HepG2 (cell line): ENCODE measurements at regions not wholly inside any gene's neighbourhood (a gene's known extent, or its start where the extent isn't known, plus 50 kb on each side); places are given as distances from the start of the nearest gene placed in this dataset.

ENCODE experiments used
- ATAC-seq: fragments of 200-7000 bp; cut with Tn5 transposase; 3 replicates; pipeline ENCODE4 v1.9.1; 2020; ENCODE audit warnings: mild to moderate bottlenecking, moderate library complexity
- BruUV-seq: library from RNA; stranded (reverse); fragments of 400-500 nt; replicated peaks from 2 replicates; lab custom pipeline; 2021; lab: Mats Ljungman, UMichigan
- CTCF ChIA-PET: fragments of 300-600 bp; formaldehyde crosslinking; extraction: SDS; loops from one replicate; lab custom pipeline; 2021; ENCODE audit warnings: low total read pairs, inconsistent platforms, low intra/inter-chr PET ratio; lab: Yijun Ruan, JAX
- POLR2A ChIA-PET: fragments of 350-600 bp; sonication (Branson Sonifier 250); formaldehyde crosslinking; loops from one replicate; lab custom pipeline; 2020; ENCODE audit warnings: antibody characterized with exemption, inconsistent platforms; lab: Yijun Ruan, JAX
- DNase-seq: peaks from one replicate; pipeline ENCODE4 v3.0.0-alpha.2; 2015; ENCODE audit warnings: low spot score
- FAIRE-seq: peaks from 3 replicates; lab custom pipeline; 2011; peaks lifted over from hg19 to GRCh38; lab: Jason Lieb, UNC
- H2AFZ ChIP-seq: one replicate; pipeline ENCODE4 v1.6.1; 2011; ENCODE audit warnings: low read length, inconsistent platforms
- H3K27ac ChIP-seq: fragments of 300-600 bp; 3 replicates; pipeline ENCODE4 v1.8.0; 2011; ENCODE audit warnings: mixed run types, mild to moderate bottlenecking, mixed read lengths, low read length, inconsistent platforms; ENCODE audit not compliant: insufficient read depth; ENCODE audit errors: extremely low read length
- H3K27me3 ChIP-seq, 2 experiments: fragments of 200-600 bp in 1 of 2; 2 replicates in 1 of 2; 3 replicates in 1 of 2; pipeline versions ENCODE4 v1.6.0 to v1.8.0; 2011; ENCODE audit warnings: low read length in 2 of 2, mild to moderate bottlenecking in 2 of 2, moderate library complexity in 2 of 2, inconsistent platforms in 1 of 2; ENCODE audit not compliant: insufficient read depth in 2 of 2, control insufficient read depth in 1 of 2
- H3K36me3 ChIP-seq, 2 experiments: fragments of 200-600 bp in 1 of 2; replicated peaks in 1 of 2; 2 replicates in 1 of 2; 3 replicates in 1 of 2; pipeline versions ENCODE4 v1.5.1 to v1.8.0; 2011; ENCODE audit warnings: low read length in 2 of 2, inconsistent platforms in 1 of 2; ENCODE audit not compliant: insufficient read depth in 2 of 2, control insufficient read depth in 1 of 2
- H3K4me1 ChIP-seq: 2 replicates; pipeline ENCODE4 v1.5.1; 2012; ENCODE audit warnings: low read length, inconsistent platforms; ENCODE audit not compliant: insufficient read depth
- H3K4me2 ChIP-seq: 2 replicates; pipeline ENCODE4 v1.6.0; 2011; ENCODE audit warnings: low read depth, low read length, inconsistent platforms
- H3K4me3 ChIP-seq, 3 experiments: fragments of 200-600 bp in 1 of 3; sonication (generic), shearing (Covaris generic) in 1 of 3; replicated peaks in 1 of 3; 2 replicates each; pipeline ENCODE4 v1.5.1; 2011 to 2016; ENCODE audit warnings: low read length in 3 of 3, inconsistent platforms in 2 of 3, low read depth in 2 of 3, mild to moderate bottlenecking in 2 of 3, control low read depth in 1 of 3, mixed read lengths in 1 of 3; ENCODE audit not compliant: insufficient read depth in 1 of 3
- H3K79me2 ChIP-seq: one replicate; pipeline ENCODE4 v1.6.1; 2011; ENCODE audit warnings: low read length, inconsistent platforms; ENCODE audit not compliant: insufficient read depth
- H3K9ac ChIP-seq: 2 replicates; pipeline ENCODE4 v1.6.0; 2011; ENCODE audit warnings: mild to moderate bottlenecking, low read depth, low read length, inconsistent platforms; ENCODE audit not compliant: insufficient read depth
- H3K9me3 ChIP-seq: 2 replicates; pipeline ENCODE4 v1.5.1; 2012; ENCODE audit warnings: mild to moderate bottlenecking, low read length
- H4K20me1 ChIP-seq: 2 replicates; pipeline ENCODE4 v1.6.0; 2011; ENCODE audit warnings: inconsistent platforms, mild to moderate bottlenecking, low read length, moderate library complexity; ENCODE audit not compliant: insufficient read depth
- ARNTL ChIP-seq: sonication (generic); formaldehyde crosslinking; IDR thresholded peaks from 2 replicates; pipeline ENCODE4 v1.4.0; 2020; ENCODE audit warnings: mild to moderate bottlenecking, missing genetic modification reagents
- GATAD2A ChIP-seq: IDR thresholded peaks from 2 replicates; pipeline ENCODE4 v1.6.1; 2016
- HHEX ChIP-seq: IDR thresholded peaks from 2 replicates; pipeline ENCODE4 v1.6.1; 2016; ENCODE audit warnings: control low read depth
- KLF12 ChIP-seq: sonication (generic); formaldehyde crosslinking; IDR thresholded peaks from 2 replicates; pipeline ENCODE4 v1.4.0; 2020; ENCODE audit warnings: missing genetic modification reagents, borderline replicate concordance
- PCBP1 ChIP-seq: fragments of 200-400 bp; formaldehyde crosslinking; IDR thresholded peaks from 2 replicates; pipeline ENCODE4 v1.6.1; 2017; ENCODE audit warnings: mild to moderate bottlenecking, low read depth, low read length, borderline replicate concordance
- SP2 ChIP-seq: sonication (generic); formaldehyde crosslinking; IDR thresholded peaks from 2 replicates; pipeline ENCODE4 v1.5.1; 2020; ENCODE audit warnings: mild to moderate bottlenecking, missing genetic modification reagents
- TARDBP ChIP-seq: sonication (generic); formaldehyde crosslinking; IDR thresholded peaks from 2 replicates; pipeline ENCODE4 v1.8.0; 2022; ENCODE audit warnings: mild to moderate bottlenecking, missing genetic modification reagents
- THYN1 ChIP-seq: sonication (generic); formaldehyde crosslinking; IDR thresholded peaks from 2 replicates; pipeline ENCODE4 v1.8.1; 2023; ENCODE audit warnings: low read depth, mild to moderate bottlenecking, moderate library complexity, missing genetic modification reagents, borderline replicate concordance
- ZBTB43 ChIP-seq: sonication (generic); formaldehyde crosslinking; conservative IDR thresholded peaks from 2 replicates; pipeline ENCODE4 v1.4.0; 2020; ENCODE audit warnings: missing genetic modification reagents
- ZFY ChIP-seq: sonication (generic); formaldehyde crosslinking; IDR thresholded peaks from 2 replicates; pipeline ENCODE4 v1.4.0; 2020; ENCODE audit warnings: missing genetic modification reagents
- ZNF263 ChIP-seq: sonication (generic); formaldehyde crosslinking; IDR thresholded peaks from 2 replicates; pipeline ENCODE4 v1.4.0; 2020; ENCODE audit warnings: missing genetic modification reagents
- ZNF430 ChIP-seq: sonication (generic); formaldehyde crosslinking; IDR thresholded peaks from 2 replicates; pipeline ENCODE4 v1.9.0; 2021; ENCODE audit warnings: mild to moderate bottlenecking, missing genetic modification reagents
- ZNF615 ChIP-seq: sonication (generic); formaldehyde crosslinking; IDR thresholded peaks from 2 replicates; pipeline ENCODE4 v1.5.0; 2020; ENCODE audit warnings: mild to moderate bottlenecking, missing genetic modification reagents, borderline replicate concordance
- ZNF75D ChIP-seq: sonication (generic); formaldehyde crosslinking; IDR thresholded peaks from 2 replicates; pipeline ENCODE4 v1.8.1; 2023; ENCODE audit warnings: missing genetic modification reagents, mild to moderate bottlenecking, borderline replicate concordance
- WGBS: methylation state at CpG from one replicate; pipeline ENCODE4 v1.1.6; 2017; ENCODE audit warnings: low lambda C conversion rate; 5-methylcytosine and 5-hydroxymethylcytosine counted together
- in situ Hi-C: cut with HindIII; loops from 2 replicates; pipeline ENCODE4 v1.10.0; 2017; ENCODE audit warnings: low pct_unique_long_range_greater_than_20kb; ENCODE audit not compliant: extremely low pct_ligation_motif_present
- intact Hi-C: fragments of 100-400 bp; cut with micrococcal nuclease; formaldehyde crosslinking; loops from one replicate; pipeline ENCODE4 v1.10.0; 2022; ENCODE audit not compliant: unreplicated experiment
- TF ChIP-seq, protein P1 (sequence below): sonication (generic); formaldehyde crosslinking; IDR thresholded peaks from 2 replicates; pipeline ENCODE4 v1.5.0; 2020; ENCODE audit warnings: mild to moderate bottlenecking, missing genetic modification reagents
- TF ChIP-seq, protein P2 (sequence below): sonication (generic); formaldehyde crosslinking; IDR thresholded peaks from 2 replicates; pipeline ENCODE4 v1.5.0; 2020; ENCODE audit warnings: missing genetic modification reagents

DNA sequence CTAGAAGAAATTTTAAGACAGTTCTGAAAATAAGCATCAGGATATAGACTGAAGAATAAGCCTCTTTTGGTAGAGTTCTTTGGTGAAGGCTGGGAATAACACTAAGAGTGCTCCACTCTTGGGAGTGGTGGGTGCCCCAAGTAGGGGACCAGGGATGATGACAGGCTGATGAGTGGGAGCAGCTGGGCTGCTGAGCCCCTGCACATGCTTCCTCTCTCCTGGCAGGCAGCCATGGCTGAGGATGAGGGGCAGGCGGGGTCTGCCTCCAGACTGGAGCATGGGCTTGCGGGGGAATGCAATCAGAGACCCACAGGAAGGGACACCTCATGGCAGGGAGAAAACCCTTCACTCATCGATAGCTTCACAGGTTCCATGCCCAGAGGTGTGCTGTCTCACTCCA lies 72.6 kb upstream of the RORA start:
- Histone ChIP-seq H3K4me2 (no peak overlapping the region), H3K9ac (no peak overlapping the region), H4K20me1 (no peaks in the 10 kb centered on the region), H3K79me2 (no peaks in the 10 kb centered on the region), H3K9me3 (no peaks in the 10 kb centered on the region), H3K36me3 (no peaks in the 10 kb centered on the region), H3K27me3 (no peaks in the 10 kb centered on the region), H3K4me3 (no peak overlapping the region), H3K4me1 (no peaks in the 10 kb centered on the region), H2AFZ (no peak overlapping the region), H3K27ac (no peak overlapping the region)
- intact Hi-C loops (no loop called here), in situ Hi-C loops (no loop called here)
- no peak for FAIRE-seq
- ChIA-PET CTCF (no interaction called here), POLR2A (no interaction called here)
- no peak for DNase-seq
- BruUV-seq: no TSS peak
- no CpG with 5 or more reads among the region's 3 CpGs for WGBS
- ATAC-seq: no peak
- TF ChIP-seq HHEX (no peak), TARDBP (CRISPR knock-in tag) (no peak), PCBP1 (no peak), SP2 (CRISPR knock-in tag) (no peak), KLF12 (CRISPR knock-in tag) (no peak), ZNF430 (CRISPR knock-in tag) (no peak), ZBTB43 (no peak), THYN1 (no peak), ZNF75D (CRISPR knock-in tag) (no peak), ARNTL (no peak), ZFY (CRISPR knock-in tag) (no peak), GATAD2A (CRISPR knock-in tag) (no peak), ZNF615 (CRISPR knock-in tag) (no peak), ZNF263 (CRISPR knock-in tag) (no peak)
- TF ChIP-seq, protein P1, sequence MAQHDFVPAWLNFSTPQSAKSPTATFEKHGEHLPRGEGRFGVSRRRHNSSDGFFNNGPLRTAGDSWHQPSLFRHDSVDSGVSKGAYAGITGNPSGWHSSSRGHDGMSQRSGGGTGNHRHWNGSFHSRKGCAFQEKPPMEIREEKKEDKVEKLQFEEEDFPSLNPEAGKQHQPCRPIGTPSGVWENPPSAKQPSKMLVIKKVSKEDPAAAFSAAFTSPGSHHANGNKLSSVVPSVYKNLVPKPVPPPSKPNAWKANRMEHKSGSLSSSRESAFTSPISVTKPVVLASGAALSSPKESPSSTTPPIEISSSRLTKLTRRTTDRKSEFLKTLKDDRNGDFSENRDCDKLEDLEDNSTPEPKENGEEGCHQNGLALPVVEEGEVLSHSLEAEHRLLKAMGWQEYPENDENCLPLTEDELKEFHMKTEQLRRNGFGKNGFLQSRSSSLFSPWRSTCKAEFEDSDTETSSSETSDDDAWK (CRISPR knock-in tag): no peak
- TF ChIP-seq, protein P2, sequence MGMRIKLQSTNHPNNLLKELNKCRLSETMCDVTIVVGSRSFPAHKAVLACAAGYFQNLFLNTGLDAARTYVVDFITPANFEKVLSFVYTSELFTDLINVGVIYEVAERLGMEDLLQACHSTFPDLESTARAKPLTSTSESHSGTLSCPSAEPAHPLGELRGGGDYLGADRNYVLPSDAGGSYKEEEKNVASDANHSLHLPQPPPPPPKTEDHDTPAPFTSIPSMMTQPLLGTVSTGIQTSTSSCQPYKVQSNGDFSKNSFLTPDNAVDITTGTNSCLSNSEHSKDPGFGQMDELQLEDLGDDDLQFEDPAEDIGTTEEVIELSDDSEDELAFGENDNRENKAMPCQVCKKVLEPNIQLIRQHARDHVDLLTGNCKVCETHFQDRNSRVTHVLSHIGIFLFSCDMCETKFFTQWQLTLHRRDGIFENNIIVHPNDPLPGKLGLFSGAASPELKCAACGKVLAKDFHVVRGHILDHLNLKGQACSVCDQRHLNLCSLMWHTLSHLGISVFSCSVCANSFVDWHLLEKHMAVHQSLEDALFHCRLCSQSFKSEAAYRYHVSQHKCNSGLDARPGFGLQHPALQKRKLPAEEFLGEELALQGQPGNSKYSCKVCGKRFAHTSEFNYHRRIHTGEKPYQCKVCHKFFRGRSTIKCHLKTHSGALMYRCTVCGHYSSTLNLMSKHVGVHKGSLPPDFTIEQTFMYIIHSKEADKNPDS (CRISPR knock-in tag): no peak
- TF ChIP-seq, all 625 proteins: peak for 0
